IPS-NIHi11 (cell line): ENCODE measurements at regions not wholly inside any gene's neighbourhood (a gene's known extent, or its start where the extent isn't known, plus 50 kb on each side); places are given as distances from the start of the nearest gene placed in this dataset.

Experiments
- DNase-seq: peaks from one replicate; pipeline ENCODE4 v3.0.0; 2012; ENCODE audit warnings: mixed read lengths, low spot score

GRCh38 chr4:184310171-184310567, 92.5 kb upstream of the ENPP6 start:
- peak; percentile 36 for DNase-seq

- no peak for DNase-seq
Measured at GRCh38 chr4:184309241-184310170, 91.8 kb upstream of the ENPP6 start.

- DNase-seq = no peak
Measured at GRCh38 chr4:184306949-184307348, 89.3 kb upstream of the ENPP6 start.

GRCh38 chr4:184306470-184306869, 88.8 kb upstream of the ENPP6 start:
- no peak for DNase-seq

- DNase-seq = no peak
Measured at GRCh38 chr4:184300816-184301215, 83.1 kb upstream of the ENPP6 start.

GRCh38 chr4:184298254-184298653, 80.6 kb upstream of the ENPP6 start:
- no peak for DNase-seq

- DNase-seq = no peak
Measured at GRCh38 chr4:184295206-184295605, 77.5 kb upstream of the ENPP6 start.

- DNase-seq = no peak
Measured at GRCh38 chr4:184294606-184295133, 77.0 kb upstream of the ENPP6 start.

- no peak for DNase-seq
Measured at GRCh38 chr4:184293552-184293951, 75.9 kb upstream of the ENPP6 start.

GRCh38 chr4:184292877-184293276, 75.2 kb upstream of the ENPP6 start:
- no peak for DNase-seq

GRCh38 chr4:184292465-184292867, 74.8 kb upstream of the ENPP6 start:
- no peak for DNase-seq

GRCh38 chr4:184289179-184289535, 71.5 kb upstream of the ENPP6 start:
- no peak for DNase-seq

- DNase-seq = peak; percentile 43
Measured at GRCh38 chr4:184288451-184289178, 70.9 kb upstream of the ENPP6 start.

- DNase-seq = peak; percentile 45
Measured at GRCh38 chr4:184287697-184288255, 70.1 kb upstream of the ENPP6 start.

- no peak for DNase-seq
Measured at GRCh38 chr4:184286358-184286757, 68.7 kb upstream of the ENPP6 start.

GRCh38 chr4:184284742-184285141, 67.1 kb upstream of the ENPP6 start:
- no peak for DNase-seq

- no peak for DNase-seq
Measured at GRCh38 chr4:184284336-184284690, 66.6 kb upstream of the ENPP6 start.

- DNase-seq = no peak
Measured at GRCh38 chr4:184283659-184284335, 66.1 kb upstream of the ENPP6 start.

GRCh38 chr4:184282895-184283654, 65.4 kb upstream of the ENPP6 start:
- no peak for DNase-seq

GRCh38 chr4:184282251-184282713, 64.6 kb upstream of the ENPP6 start:
- DNase-seq = peak; percentile 54
